ENCODE measurements at regions not wholly inside any gene's neighbourhood (a gene's known extent, or its start where the extent isn't known, plus 50 kb on each side); places are given as distances from the start of the nearest gene placed in this dataset.

DNA sequence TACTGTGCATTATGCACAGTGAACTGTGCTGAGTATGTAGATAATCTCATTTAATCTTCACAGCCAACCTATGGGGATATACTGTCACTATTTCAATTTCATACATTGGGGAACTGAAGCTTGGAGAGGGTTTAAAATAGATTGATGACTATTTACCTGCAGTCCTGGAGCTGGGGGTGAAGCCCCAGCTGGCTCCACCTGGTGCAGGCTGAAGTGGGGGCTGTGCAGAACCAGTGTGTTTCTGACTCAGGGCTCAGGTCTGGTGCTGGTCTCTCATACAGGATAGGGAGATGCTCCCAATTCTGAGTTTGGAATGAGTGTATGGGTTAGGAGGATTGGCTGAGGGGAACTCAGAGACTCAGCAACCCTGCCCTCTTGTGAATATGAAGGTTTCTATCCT, 176.1 kb upstream of the CEP162 start:
- TF ChIP-seq FOXK2 (IDR thresholded peaks at IDR 0.05): no peak
- no peak for TF ChIP-seq ARNT (IDR thresholded peaks at IDR 0.05)
- no peak for TF ChIP-seq CTBP1 (IDR thresholded peaks at IDR 0.05; ENCODE audit: borderline replicate concordance)
- no peak for TF ChIP-seq ELF4 (IDR thresholded peaks at IDR 0.05)
- no peak for TF ChIP-seq FOXA1 (IDR thresholded peaks at IDR 0.05)
- no peak for TF ChIP-seq FOXM1 (IDR thresholded peaks at IDR 0.05; ENCODE audit: borderline replicate concordance)
- no peak for TF ChIP-seq SP1 (IDR thresholded peaks at IDR 0.05)
- TF ChIP-seq LEF1 (IDR thresholded peaks at IDR 0.05; ENCODE audit: borderline replicate concordance): no peak
- no peak for TF ChIP-seq NFRKB (IDR thresholded peaks at IDR 0.05)
- TF ChIP-seq BHLHE40 (IDR thresholded peaks at IDR 0.05; ENCODE audit: borderline replicate concordance): no peak
- no peak for TF ChIP-seq SUZ12 (IDR thresholded peaks at IDR 0.05)
- TF ChIP-seq TARDBP (IDR thresholded peaks at IDR 0.05): no peak
- no peak for TF ChIP-seq HDGF (IDR thresholded peaks at IDR 0.05; ENCODE audit: borderline replicate concordance)
- TF ChIP-seq PKNOX1 (IDR thresholded peaks at IDR 0.05): no peak

Measured in HEK293T (cell line).